Calu3 (cell line): ENCODE measurements at regions not wholly inside any gene's neighbourhood (a gene's known extent, or its start where the extent isn't known, plus 50 kb on each side); places are given as distances from the start of the nearest gene placed in this dataset.

Experiments used
- BruUV-seq: library from RNA; stranded (reverse); fragments of 400-500 nt; replicated peaks from 2 replicates; lab custom pipeline; 2021; lab: Mats Ljungman, UMichigan
- CTCF ChIA-PET: fragments of 300-600 bp; sonication (Branson Sonifier 250); formaldehyde crosslinking; loops from one replicate; lab custom pipeline; 2022; ENCODE audit warnings: antibody characterized with exemption; lab: Charles Lee
- DNase-seq: peaks from one replicate; pipeline ENCODE4 v3.0.0; 2022
- H3K27ac Mint-ChIP-seq: one replicate; pipeline ENCODE4 v1.8.0; 2022; ENCODE audit warnings: mixed read lengths; ENCODE audit not compliant: unreplicated experiment
- H3K27me3 Mint-ChIP-seq: one replicate; pipeline ENCODE4 v1.8.0; 2022; ENCODE audit warnings: mixed read lengths; ENCODE audit not compliant: unreplicated experiment
- H3K36me3 Mint-ChIP-seq: one replicate; pipeline ENCODE4 v1.8.0; 2022; ENCODE audit warnings: mild to moderate bottlenecking, moderate library complexity, mixed read lengths; ENCODE audit not compliant: insufficient read depth, unreplicated experiment
- H3K4me1 Mint-ChIP-seq: one replicate; pipeline ENCODE4 v1.8.0; 2022; ENCODE audit warnings: mild to moderate bottlenecking, low read depth, mixed read lengths; ENCODE audit not compliant: unreplicated experiment
- H3K4me3 Mint-ChIP-seq: one replicate; pipeline ENCODE4 v1.8.0; 2022; ENCODE audit warnings: mild to moderate bottlenecking, low read depth, moderate library complexity, mixed read lengths; ENCODE audit not compliant: unreplicated experiment
- H3K9me3 Mint-ChIP-seq: one replicate; pipeline ENCODE4 v1.8.0; 2022; ENCODE audit warnings: low read depth, mixed read lengths; ENCODE audit not compliant: unreplicated experiment
- CTCF ChIP-seq: fragments of 200-600 bp; IDR thresholded peaks from one replicate; pipeline ENCODE4 v1.8.0; 2022; ENCODE audit warnings: antibody characterized with exemption; ENCODE audit not compliant: unreplicated experiment
- intact Hi-C: fragments of 100-400 bp; cut with micrococcal nuclease; formaldehyde crosslinking; loops from one replicate; pipeline ENCODE4 v1.10.0; 2022; ENCODE audit not compliant: unreplicated experiment

GRCh38 chr2:195413944-195414343 is 243.1 kb upstream of the SLC39A10 start:
- Mint-ChIP-seq H3K9me3 (no peaks in the 10 kb centered on the region), H3K4me1 (no peaks in the 10 kb centered on the region), H3K27ac (no peak overlapping the region), H3K4me3 (no peak overlapping the region), H3K36me3 (no peaks in the 10 kb centered on the region), H3K27me3 (no peaks in the 10 kb centered on the region)
- no TSS peak for BruUV-seq
- no peak for DNase-seq
- TF ChIP-seq CTCF, result no peak
- intact Hi-C loops, result no loop called here
- CTCF ChIA-PET, result no interaction called here

- no TSS peak for BruUV-seq
- Mint-ChIP-seq H3K36me3 (no peaks in the 10 kb centered on the region), H3K4me1 (no peaks in the 10 kb centered on the region), H3K27ac (no peak overlapping the region), H3K4me3 (no peak overlapping the region), H3K9me3 (no peaks in the 10 kb centered on the region), H3K27me3 (no peaks in the 10 kb centered on the region)
- DNase-seq, result no peak
- CTCF ChIA-PET, result no interaction called here
- intact Hi-C loops, result no loop called here
- no peak for TF ChIP-seq CTCF
Measured at GRCh38 chr2:195413422-195413821, 243.6 kb upstream of the SLC39A10 start.

- Mint-ChIP-seq H3K4me1 (no peaks in the 10 kb centered on the region), H3K36me3 (no peaks in the 10 kb centered on the region), H3K4me3 (no peak overlapping the region), H3K27me3 (no peaks in the 10 kb centered on the region), H3K9me3 (no peaks in the 10 kb centered on the region), H3K27ac (no peak overlapping the region)
- no peak for TF ChIP-seq CTCF
- DNase-seq, result no peak
- intact Hi-C loops, result no loop called here
- CTCF ChIA-PET, result no interaction called here
- BruUV-seq, result no TSS peak
Measured at GRCh38 chr2:195411219-195411687, 245.8 kb upstream of the SLC39A10 start.

GRCh38 chr2:195410074-195410671 is 246.9 kb upstream of the SLC39A10 start:
- TF ChIP-seq CTCF, result no peak
- H3K36me3 Mint-ChIP-seq, result no peaks in the 10 kb centered on the region
- H3K9me3 Mint-ChIP-seq, result no peaks in the 10 kb centered on the region
- no peaks in the 10 kb centered on the region for H3K27me3 Mint-ChIP-seq
- no peaks in the 10 kb centered on the region for H3K4me1 Mint-ChIP-seq
- no peak for DNase-seq
- no TSS peak for BruUV-seq
- H3K27ac Mint-ChIP-seq, result no peak overlapping the region
- H3K4me3 Mint-ChIP-seq, result no peak overlapping the region
- CTCF ChIA-PET, result no interaction called here
- intact Hi-C loops, result no loop called here
